Breast epithelium (tissue), 3 donors: ENCODE measurements at regions not wholly inside any gene's neighbourhood (a gene's known extent, or its start where the extent isn't known, plus 50 kb on each side); places are given as distances from the start of the nearest gene placed in this dataset.

Experiments used
- POLR2A ChIP-seq: fragments of 450-650 bp; IDR thresholded peaks from one replicate; pipeline ENCODE4 v1.6.1; 2016; ENCODE audit warnings: antibody characterized with exemption, mild to moderate bottlenecking, moderate library complexity
- TF ChIP-seq, protein P1 (sequence below), 3 donors: fragments of 450-650 bp; IDR thresholded peaks; one replicate each; pipeline ENCODE4 v1.5.1; 2016 to 2017; ENCODE audit warnings: antibody characterized with exemption in 3 of 3, mild to moderate bottlenecking in 3 of 3, moderate library complexity in 3 of 3

DNA sequence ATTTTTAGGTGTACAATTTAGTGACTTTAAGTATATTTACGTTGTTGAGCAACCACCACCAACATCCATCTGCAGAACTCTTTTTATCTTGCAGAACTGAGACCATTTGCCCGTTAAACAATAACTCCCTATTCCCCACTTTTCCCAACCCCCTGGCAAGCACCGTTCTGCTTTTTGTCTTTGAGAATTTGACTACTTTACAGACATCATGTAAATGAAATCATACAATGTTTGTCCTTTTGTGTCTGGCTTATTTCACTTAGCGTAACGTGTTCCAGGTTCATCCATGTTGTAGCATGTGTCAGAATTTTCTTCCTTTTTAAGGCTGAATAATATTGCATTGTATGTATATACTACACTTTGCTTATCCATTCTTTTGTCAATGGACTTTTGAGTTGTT lies 201.5 kb downstream of the DACT1 start:
- TF ChIP-seq, protein P1, sequence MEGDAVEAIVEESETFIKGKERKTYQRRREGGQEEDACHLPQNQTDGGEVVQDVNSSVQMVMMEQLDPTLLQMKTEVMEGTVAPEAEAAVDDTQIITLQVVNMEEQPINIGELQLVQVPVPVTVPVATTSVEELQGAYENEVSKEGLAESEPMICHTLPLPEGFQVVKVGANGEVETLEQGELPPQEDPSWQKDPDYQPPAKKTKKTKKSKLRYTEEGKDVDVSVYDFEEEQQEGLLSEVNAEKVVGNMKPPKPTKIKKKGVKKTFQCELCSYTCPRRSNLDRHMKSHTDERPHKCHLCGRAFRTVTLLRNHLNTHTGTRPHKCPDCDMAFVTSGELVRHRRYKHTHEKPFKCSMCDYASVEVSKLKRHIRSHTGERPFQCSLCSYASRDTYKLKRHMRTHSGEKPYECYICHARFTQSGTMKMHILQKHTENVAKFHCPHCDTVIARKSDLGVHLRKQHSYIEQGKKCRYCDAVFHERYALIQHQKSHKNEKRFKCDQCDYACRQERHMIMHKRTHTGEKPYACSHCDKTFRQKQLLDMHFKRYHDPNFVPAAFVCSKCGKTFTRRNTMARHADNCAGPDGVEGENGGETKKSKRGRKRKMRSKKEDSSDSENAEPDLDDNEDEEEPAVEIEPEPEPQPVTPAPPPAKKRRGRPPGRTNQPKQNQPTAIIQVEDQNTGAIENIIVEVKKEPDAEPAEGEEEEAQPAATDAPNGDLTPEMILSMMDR (IDR thresholded peaks at IDR 0.05) = no peak
- TF ChIP-seq POLR2A = no peak
